GM19035 (cell line): ENCODE measurements at regions not wholly inside any gene's neighbourhood (a gene's known extent, or its start where the extent isn't known, plus 50 kb on each side); places are given as distances from the start of the nearest gene placed in this dataset.
A peak's percentile ranks its signal among the peaks of the same experiment; 100 is the strongest.
"Not testable (repeated sequence)": the region's sequence is repeated elsewhere in the genome, so short reads cannot be mapped to it uniquely, and the experiment has no call there.

Source experiments
- ATAC-seq: cut with Tn5 transposase; IDR thresholded peaks from one replicate; pipeline ENCODE4 v1.9.1; 2021; ENCODE audit not compliant: unreplicated experiment

DNA sequence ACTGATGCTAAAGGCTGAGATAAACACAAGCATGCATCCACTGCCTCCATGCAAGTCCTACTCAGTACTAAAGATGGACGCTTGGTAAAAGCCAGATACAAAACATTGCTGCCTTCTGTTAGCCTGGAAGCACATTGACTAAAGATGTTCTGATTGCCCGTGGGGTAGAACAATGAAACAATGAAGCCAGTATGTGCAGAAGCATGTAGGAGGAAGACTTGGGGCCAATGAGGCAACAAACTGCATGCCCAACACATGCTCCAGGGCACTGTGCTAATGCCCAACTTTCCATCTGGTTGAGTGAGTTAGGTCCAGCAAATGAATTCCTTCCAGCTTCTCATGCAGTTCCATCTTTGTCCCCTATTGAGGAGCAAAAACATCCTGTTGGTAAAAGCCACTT lies 1245.5 kb downstream of the GATA3 start:
- ATAC-seq = no peak

DNA sequence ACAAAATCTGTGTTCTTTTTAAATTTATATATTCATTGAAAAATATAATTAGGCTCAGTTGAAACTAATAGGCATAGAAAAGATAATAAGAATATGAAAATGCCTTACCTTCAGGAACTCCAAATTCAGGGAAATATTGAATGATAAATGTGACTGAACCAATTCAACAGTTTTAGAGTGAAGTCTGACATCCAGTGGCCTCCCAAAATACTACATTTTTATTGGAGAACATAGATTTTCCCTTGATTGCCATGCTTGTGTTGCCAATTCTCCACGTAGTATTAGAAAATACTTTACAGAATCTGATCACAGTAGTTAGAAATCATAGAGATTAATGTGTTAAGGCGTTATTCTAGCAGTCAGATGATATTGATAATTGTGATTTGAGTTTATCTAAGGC lies 1246.7 kb downstream of the GATA3 start:
- ATAC-seq = no peak

DNA sequence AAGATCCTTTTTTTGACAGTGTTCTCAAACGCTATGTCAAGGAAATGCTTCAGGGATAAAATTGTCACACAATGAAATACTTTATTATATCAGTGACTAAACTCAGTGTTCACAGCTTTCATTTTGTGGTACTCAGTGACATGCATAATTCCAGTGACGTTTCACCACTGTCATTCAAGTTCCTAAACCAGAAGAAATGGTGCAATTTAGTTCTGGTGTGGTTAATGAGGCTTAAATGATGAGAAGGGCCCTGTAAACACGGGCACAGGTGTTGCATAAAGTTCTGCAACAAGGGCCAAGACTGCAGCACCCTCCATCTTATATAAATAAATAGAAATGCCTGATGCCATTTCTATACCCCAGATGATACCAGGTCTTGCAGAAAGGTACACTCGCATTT lies 1247.1 kb downstream of the GATA3 start:
- no peak for ATAC-seq

- no peak for ATAC-seq
Observed at GRCh38 chr10:9302140-9302746, 1247.8 kb downstream of the GATA3 start.

DNA sequence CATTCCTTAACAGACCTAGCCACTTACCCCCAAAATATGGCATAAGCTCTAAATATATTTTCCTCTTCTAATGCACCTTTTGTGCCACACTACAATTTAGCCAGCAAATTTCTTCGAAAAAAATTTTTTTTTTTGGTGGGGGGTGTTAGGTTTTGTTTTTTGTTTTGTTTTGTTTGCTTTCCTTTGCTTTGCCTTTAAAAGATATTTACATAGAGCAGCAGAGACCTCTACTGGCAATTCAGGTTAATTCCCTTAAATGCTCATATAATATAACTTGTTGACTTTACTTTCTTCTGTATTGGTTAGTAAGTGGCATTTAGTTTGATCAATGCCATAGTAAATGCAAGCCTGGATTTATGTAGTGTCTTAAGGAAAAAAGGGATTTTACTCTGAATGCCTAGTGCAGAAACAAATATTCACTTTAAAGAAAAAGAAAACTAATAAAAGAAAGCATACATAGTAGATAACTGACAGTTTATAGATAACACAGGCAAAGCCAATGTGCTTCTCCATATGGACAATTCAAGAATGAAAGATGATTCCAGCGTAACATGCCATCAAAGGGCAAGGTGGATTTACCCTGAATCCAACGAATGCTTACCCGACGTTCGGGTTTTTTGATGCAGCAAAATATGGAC lies 1250.6 kb downstream of the GATA3 start:
- ATAC-seq = peak; percentile 57

DNA sequence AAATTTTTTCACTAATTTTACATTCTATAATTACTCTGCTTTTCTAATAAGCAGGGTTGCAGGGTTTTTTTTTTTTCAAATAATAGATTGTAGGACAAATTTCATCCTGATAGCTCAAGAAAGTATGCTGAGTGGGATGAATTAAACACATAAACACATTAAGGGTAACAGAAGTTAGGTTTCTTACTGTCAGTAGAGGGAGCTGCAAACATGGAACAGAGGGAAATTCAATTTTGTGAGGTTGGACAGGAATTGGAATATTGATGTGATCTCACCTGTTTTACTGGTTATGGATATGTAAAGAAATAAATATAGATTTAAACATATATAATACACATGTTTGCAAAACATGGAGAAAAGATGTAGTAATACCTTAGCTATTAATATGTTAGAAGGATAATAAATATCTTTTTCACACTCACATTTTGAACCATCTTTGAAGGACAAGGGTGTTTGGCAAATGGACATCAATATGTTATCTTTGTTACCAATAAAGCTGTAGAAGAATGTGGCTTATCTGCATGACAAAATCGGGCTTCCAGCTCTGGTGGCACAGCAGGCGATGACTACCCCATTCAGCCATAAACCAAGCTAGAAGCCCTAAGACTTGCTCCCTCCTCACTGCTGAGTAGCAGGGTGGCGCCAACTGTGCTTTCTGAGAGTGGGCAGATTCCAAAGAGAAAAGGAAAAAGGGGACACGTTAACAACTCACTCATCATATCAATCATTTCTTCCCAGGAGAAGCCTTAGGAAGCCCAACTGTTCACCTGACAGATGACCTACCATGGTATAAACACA lies 1257.4 kb downstream of the GATA3 start:
- no peak for ATAC-seq

DNA sequence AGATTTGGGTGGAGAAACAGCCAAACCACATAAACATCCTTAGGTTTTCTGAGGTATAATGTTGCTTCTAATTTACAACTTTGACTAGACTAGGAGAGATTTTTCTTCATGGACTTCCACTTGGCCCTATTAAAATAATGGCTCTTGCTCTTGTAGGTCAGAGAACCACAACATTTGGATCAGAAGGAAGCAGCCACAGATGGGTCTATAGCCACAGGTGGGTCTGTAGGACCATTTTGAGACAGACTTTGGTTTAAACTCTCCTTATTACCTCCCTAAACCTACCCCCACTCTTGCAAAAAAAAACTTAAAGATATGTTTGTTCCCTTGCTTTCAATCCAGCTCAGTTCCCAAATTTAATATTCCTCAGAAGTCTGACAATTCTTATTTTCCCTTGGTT lies 1260.8 kb downstream of the GATA3 start:
- ATAC-seq = no peak

DNA sequence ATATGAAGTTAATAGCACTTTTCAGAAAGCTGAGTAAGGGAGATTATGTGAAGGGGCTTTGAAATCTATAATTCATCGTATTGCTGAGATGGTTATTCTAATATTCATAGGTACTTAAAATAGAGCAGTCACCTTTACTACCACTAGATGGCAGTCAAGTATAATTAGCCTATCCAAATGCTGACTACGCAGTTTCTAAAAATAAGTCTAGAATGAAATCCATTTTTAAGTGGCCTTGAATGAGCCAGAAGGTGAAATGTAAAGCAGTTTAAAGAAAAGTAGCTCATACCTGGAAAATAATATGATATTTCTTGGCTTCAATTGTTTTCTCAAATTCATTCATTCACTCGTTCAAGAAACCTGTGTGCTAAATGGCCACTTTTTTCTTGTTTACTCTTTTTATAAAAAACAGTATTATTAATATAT lies 1277.1 kb downstream of the GATA3 start:
- peak; percentile 82 for ATAC-seq

GRCh38 chr10:9334270-9334669 lies 1279.8 kb downstream of the GATA3 start:
- ATAC-seq = no peak

DNA sequence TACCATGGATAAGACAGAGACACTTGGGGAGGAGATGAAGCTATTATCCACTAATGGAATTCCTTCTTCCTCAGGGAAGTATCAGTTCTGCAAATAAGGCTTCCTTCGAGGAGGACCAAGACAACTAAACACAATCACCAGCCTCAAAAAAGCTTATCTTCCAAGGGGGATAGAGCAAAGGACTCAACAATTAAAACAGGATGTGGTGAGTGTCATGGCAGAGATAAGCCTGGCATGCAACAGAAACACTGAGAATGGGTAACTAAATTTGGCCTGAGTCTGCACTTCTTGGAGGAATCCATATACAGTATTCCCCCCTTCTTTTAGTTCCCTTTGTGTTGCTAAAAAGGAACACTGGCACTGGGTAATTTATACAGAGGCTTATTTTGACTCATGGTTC lies 1285.2 kb downstream of the GATA3 start:
- no peak for ATAC-seq

GRCh38 chr10:9342885-9343570 lies 1288.5 kb downstream of the GATA3 start:
- ATAC-seq = no peak

- not testable (repeated sequence) for ATAC-seq
Observed at GRCh38 chr10:9347933-9348332, 1293.4 kb downstream of the GATA3 start.

DNA sequence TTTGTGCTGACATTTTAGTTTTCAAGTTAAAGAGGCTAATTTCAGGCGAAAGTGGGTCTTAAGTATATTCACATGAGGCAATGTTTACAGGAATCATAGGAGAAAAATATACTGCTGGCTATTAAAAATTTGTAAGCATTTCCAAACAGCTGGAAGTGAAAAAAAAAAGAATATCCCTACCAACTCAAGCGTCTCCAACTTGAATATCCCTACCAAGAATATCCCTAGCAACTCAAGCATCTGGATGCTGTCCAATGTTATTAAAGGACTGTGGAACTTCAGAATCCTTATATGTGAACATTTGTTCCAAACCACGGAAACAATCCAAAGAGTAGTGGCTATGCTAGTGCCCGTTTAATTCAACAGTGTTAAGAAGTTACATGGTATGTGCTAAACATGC lies 1303.0 kb downstream of the GATA3 start:
- ATAC-seq = no peak

GRCh38 chr10:9362721-9363120 lies 1308.2 kb downstream of the GATA3 start:
- ATAC-seq = no peak

- ATAC-seq = no peak
Observed at GRCh38 chr10:9379183-9379582, 1324.7 kb downstream of the GATA3 start.

- no peak for ATAC-seq
Observed at GRCh38 chr10:9381733-9382532, 1327.4 kb downstream of the GATA3 start.

- no peak for ATAC-seq
Observed at GRCh38 chr10:9382533-9382866, 1328.0 kb downstream of the GATA3 start.

DNA sequence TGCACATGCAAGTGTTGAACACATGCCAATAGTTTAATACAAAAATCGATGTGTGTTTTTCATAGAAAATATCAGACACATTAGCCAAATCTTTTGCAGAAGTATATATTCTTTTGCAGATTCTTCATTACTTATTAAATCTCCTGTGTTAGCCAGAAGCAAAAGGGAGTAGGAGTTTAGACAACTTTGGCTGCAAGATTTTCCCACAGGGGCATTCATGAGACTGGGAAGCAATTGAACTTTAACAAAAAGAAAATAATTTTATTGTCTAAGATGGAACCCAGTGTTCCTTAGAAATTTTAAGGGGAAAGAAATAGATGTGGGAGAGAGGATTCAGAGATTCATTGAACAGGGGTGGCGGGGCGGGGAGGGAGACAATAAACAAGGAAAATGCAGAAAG lies 1336.0 kb downstream of the GATA3 start:
- ATAC-seq = no peak

DNA sequence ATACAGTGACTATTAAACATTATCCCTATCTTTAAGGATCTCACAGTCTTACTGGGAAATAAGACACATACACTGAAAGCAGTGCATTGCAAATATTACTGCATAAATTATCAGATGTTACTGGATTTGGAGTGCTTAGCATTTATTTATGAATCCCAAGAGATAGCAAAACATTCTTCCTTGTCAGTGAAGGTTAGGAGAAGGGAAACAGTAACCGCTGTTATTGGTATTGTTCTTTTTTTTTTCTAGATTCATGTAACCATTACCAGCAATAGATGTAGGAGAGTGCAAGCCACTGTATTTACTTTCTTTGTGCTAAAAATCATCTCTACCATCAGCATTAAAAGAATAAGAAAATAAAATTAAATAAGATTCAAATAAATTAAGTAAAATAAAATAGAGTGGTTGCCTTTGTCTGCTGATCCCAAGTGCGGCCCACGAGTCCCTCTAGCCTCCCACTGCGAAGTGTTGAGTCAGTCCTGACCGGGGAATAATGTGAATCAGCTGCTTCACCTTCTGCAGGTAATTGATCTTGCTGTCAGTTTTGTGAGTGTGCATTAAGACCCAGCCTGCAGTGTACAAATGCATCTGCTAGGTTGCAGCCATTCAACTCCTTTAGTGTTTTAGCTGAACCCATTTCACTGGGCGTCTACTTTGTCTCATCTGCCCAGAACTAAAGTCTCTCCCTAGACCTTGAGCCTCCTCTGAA lies 1344.9 kb downstream of the GATA3 start:
- ATAC-seq = no peak

- not testable (repeated sequence) for ATAC-seq
Observed at GRCh38 chr10:9402067-9402466, 1347.6 kb downstream of the GATA3 start.
